DOHH2 (cell line): ENCODE measurements at regions not wholly inside any gene's neighbourhood (a gene's known extent, or its start where the extent isn't known, plus 50 kb on each side); places are given as distances from the start of the nearest gene placed in this dataset.

Experiments used
- H3F3A ChIP-seq: fragments of 200-600 bp; sonication (generic), shearing (Covaris generic); 2 replicates; pipeline ENCODE4 v1.6.0; 2016; ENCODE audit warnings: antibody characterized with exemption, mild to moderate bottlenecking; ENCODE audit not compliant: control insufficient read depth, insufficient read depth
- H3K27ac ChIP-seq: fragments of 200-600 bp; sonication (generic); 2 replicates; pipeline ENCODE4 v1.5.1; 2014; ENCODE audit warnings: low read depth, mild to moderate bottlenecking, low read length, moderate library complexity
- H3K27me3 ChIP-seq: fragments of 200-600 bp; sonication (generic); 2 replicates; pipeline ENCODE4 v1.6.1; 2014; ENCODE audit warnings: mild to moderate bottlenecking, low read length, mixed read lengths; ENCODE audit not compliant: control insufficient read depth
- H3K36me3 ChIP-seq: fragments of 200-600 bp; sonication (generic); 2 replicates; pipeline ENCODE4 v1.6.1; 2014; ENCODE audit warnings: mild to moderate bottlenecking, low read length, moderate library complexity, mixed read lengths; ENCODE audit not compliant: control insufficient read depth
- H3K4me1 ChIP-seq: fragments of 200-600 bp; sonication (generic); 2 replicates; pipeline ENCODE4 v1.6.1; 2014; ENCODE audit warnings: mild to moderate bottlenecking, low read length, mixed read lengths; ENCODE audit not compliant: control insufficient read depth
- H3K4me2 ChIP-seq: fragments of 200-600 bp; sonication (generic); 2 replicates; pipeline ENCODE4 v1.6.0; 2014; ENCODE audit warnings: mild to moderate bottlenecking, low read length, moderate library complexity
- H3K4me3 ChIP-seq: fragments of 200-600 bp; sonication (generic); 2 replicates; pipeline ENCODE4 v1.5.1; 2014; ENCODE audit warnings: mild to moderate bottlenecking, low read length, mixed read lengths
- H3K79me2 ChIP-seq: fragments of 200-600 bp; sonication (generic); 2 replicates; pipeline ENCODE4 v1.6.1; 2014; ENCODE audit warnings: mild to moderate bottlenecking, low read length, mixed read lengths; ENCODE audit not compliant: control insufficient read depth
- H3K9me2 ChIP-seq: fragments of 200-600 bp; sonication (generic); replicated peaks from 2 replicates; pipeline ENCODE4 v1.6.1; 2014; ENCODE audit warnings: mild to moderate bottlenecking, low read length, mixed read lengths; ENCODE audit not compliant: control insufficient read depth
- H3K9me3 ChIP-seq: fragments of 200-600 bp; sonication (generic); 2 replicates; pipeline ENCODE4 v1.6.1; 2014; ENCODE audit warnings: antibody characterized with exemption, low read length, mixed read lengths; ENCODE audit not compliant: control insufficient read depth, insufficient read depth
- H4K20me1 ChIP-seq: fragments of 200-600 bp; sonication (generic); 2 replicates; pipeline ENCODE4 v1.6.0; 2014; ENCODE audit warnings: low read depth, mild to moderate bottlenecking, antibody characterized with exemption, low read length, moderate library complexity; ENCODE audit not compliant: control insufficient read depth, insufficient read depth
- EZH2phosphoT487 ChIP-seq: fragments of 200-600 bp; sonication (generic); IDR thresholded peaks from 2 replicates; pipeline ENCODE4 v1.6.1; 2017; ENCODE audit warnings: borderline replicate concordance, mild to moderate bottlenecking, antibody characterized with exemption, low read length, moderate library complexity, mixed read lengths
- TF ChIP-seq, protein P1 (sequence below): fragments of 200-600 bp; sonication (generic); IDR thresholded peaks from one replicate; pipeline ENCODE4 v1.5.1; 2014; ENCODE audit warnings: antibody characterized with exemption, mild to moderate bottlenecking, low read depth, low read length; ENCODE audit not compliant: poor library complexity, severe bottlenecking

DNA sequence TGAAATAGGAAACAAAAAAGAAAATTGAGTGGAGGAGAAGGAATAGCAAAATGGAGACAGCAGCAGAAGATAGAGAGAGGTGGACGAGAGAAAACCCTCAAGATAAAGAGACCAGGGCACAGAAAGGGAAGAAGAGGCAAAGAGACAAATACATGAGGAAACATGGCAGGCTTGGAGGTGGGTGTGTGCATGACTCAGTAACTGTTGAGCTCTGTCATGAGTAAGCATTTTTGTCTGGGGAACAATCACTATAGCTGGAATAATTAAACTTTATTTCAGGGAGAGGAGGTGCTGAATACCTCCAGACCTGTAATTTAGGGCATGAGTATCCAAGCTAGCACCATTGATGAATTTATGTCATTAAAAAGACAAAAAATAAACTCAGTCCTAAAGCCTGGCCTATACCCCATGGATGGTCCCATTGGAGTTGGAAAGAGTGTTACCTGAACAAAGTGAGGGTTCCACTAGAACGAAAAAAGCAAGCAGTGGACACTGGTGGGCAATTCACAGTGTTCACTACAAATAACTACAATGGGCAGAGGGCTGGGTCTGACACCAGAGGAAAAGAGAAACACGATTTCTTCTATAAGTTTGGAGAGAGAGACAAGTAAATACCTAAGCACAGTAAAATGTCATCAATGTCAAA is 145.5 kb downstream of the ADCYAP1 start:
- Histone ChIP-seq H3K4me2 (no peak overlapping the region), H3K79me2 (no peaks in the 10 kb centered on the region), H4K20me1 (no peaks in the 10 kb centered on the region), H3K4me1 (no peaks in the 10 kb centered on the region), H3K36me3 (no peaks in the 10 kb centered on the region), H3F3A (no peaks in the 10 kb centered on the region), H3K27me3 (no peaks in the 10 kb centered on the region), H3K27ac (no peak overlapping the region), H3K9me3 (no peaks in the 10 kb centered on the region), H3K9me2 (no peaks in the 10 kb centered on the region), H3K4me3 (no peak overlapping the region)
- TF ChIP-seq, protein P1, sequence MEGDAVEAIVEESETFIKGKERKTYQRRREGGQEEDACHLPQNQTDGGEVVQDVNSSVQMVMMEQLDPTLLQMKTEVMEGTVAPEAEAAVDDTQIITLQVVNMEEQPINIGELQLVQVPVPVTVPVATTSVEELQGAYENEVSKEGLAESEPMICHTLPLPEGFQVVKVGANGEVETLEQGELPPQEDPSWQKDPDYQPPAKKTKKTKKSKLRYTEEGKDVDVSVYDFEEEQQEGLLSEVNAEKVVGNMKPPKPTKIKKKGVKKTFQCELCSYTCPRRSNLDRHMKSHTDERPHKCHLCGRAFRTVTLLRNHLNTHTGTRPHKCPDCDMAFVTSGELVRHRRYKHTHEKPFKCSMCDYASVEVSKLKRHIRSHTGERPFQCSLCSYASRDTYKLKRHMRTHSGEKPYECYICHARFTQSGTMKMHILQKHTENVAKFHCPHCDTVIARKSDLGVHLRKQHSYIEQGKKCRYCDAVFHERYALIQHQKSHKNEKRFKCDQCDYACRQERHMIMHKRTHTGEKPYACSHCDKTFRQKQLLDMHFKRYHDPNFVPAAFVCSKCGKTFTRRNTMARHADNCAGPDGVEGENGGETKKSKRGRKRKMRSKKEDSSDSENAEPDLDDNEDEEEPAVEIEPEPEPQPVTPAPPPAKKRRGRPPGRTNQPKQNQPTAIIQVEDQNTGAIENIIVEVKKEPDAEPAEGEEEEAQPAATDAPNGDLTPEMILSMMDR: no peak
- TF ChIP-seq EZH2phosphoT487: no peak

DNA sequence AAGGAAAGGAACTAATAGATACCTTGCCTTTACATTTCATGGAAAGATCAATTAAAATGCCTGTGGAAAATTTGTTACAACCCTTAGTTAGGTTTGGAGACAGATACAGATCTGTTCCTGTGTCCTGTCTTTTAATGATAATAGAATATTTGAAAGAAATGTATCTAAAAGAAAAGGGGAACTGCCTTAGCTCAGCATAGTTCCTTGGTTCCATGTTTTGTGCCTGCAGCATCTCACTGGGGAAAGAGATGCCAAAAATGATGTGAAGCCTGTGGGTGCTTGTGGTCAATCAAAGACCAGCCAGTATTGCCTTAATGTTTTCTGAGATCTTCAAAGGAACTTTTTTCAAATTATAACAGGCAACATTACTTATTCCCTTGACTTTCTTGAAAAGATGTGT is 147.6 kb downstream of the ADCYAP1 start:
- 0 out of 2 replicates have a peak, but pooled peaks cover 3% of the 10 kb centered on the region for H3K9me3 ChIP-seq
- no peak overlapping the region for H3K4me3 ChIP-seq
- TF ChIP-seq, protein P1: no peak
- no peak for TF ChIP-seq EZH2phosphoT487
- H3K27ac ChIP-seq: no peak overlapping the region
- no peaks in the 10 kb centered on the region for H4K20me1 ChIP-seq
- H3K4me2 ChIP-seq: no peak overlapping the region
- no peaks in the 10 kb centered on the region for H3K27me3 ChIP-seq
- no peaks in the 10 kb centered on the region for H3K4me1 ChIP-seq
- H3K36me3 ChIP-seq: no peaks in the 10 kb centered on the region
- no peaks in the 10 kb centered on the region for H3K79me2 ChIP-seq
- H3K9me2 ChIP-seq: no peaks in the 10 kb centered on the region
- no peaks in the 10 kb centered on the region for H3F3A ChIP-seq

DNA sequence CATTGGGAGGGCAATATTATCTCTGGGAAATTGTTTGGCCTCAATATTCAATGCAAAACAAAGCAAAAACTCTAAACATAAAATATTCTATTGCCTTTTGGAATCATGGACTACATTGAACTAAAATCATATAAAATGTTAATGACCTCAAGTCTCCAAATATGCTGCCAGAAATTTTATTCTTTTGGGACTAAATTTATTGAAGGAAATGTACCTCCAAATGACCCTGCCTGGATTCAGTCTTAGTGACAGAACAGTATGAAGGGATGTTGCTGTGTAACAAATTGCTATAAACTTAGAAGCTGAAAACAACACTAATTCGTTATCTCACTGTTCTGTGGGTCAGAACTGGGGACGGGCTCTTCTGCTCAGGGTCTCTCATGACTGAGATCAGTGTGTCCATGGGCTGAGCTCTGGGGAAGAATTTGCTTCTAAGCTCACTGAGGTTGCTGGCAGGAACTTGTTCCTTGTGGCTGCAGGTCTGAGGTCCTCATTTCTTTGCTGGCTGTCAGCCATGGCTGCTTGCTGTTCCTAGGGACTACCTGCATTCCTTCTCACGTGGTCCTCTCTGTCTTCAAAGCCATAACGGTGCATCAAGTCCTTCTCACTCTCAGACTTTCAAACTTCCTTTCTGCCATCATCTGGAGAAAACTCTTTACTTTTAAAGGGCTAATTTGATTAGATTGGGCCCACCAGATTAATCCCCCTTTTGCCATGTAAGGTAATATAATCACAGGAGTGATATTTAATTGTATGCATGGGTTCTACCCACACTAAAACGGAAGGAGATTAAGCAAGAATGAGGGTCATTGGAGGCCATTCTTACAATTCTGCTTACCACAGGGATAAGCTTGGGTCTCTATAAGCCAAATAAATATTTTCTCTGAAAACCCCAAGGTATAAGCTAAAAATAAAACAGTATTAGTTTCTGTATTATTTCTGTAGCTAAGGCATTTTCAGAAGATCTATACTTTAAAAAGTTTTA is 149.0 kb downstream of the ADCYAP1 start:
- no peak overlapping the region for H3K4me3 ChIP-seq
- no peak for TF ChIP-seq EZH2phosphoT487
- TF ChIP-seq, protein P1: no peak
- H3F3A ChIP-seq: no peaks in the 10 kb centered on the region
- no peaks in the 10 kb centered on the region for H3K79me2 ChIP-seq
- H3K27me3 ChIP-seq: no peaks in the 10 kb centered on the region
- no peaks in the 10 kb centered on the region for H3K9me2 ChIP-seq
- no peaks in the 10 kb centered on the region for H3K36me3 ChIP-seq
- no peaks in the 10 kb centered on the region for H4K20me1 ChIP-seq
- H3K27ac ChIP-seq: no peak overlapping the region
- H3K4me2 ChIP-seq: no peak overlapping the region
- H3K4me1 ChIP-seq: no peaks in the 10 kb centered on the region
- 0 out of 2 replicates have a peak, but pooled peaks cover 3% of the 10 kb centered on the region for H3K9me3 ChIP-seq
